Body of pancreas (tissue), 4 donors: ENCODE measurements at regions not wholly inside any gene's neighbourhood (a gene's known extent, or its start where the extent isn't known, plus 50 kb on each side); places are given as distances from the start of the nearest gene placed in this dataset.

Source experiments
- ATAC-seq: fragments of 150-250 bp; one replicate; pipeline ENCODE4 v1.9.1; 2016
- DNase-seq, 4 donors: peaks; one replicate each; pipeline ENCODE4 v3.0.0-alpha.2; 2019
- H3K27ac ChIP-seq, 4 donors: fragments of 200-600 bp; sonication (generic); 1 replicate in 3 of 4; 2 replicates in 1 of 4; pipeline versions ENCODE4 v1.5.1 to v1.6.1; 2016 to 2019; ENCODE audit warnings: mild to moderate bottlenecking in 1 of 4, mixed read lengths in 1 of 4, moderate library complexity in 1 of 4
- H3K27me3 ChIP-seq, 2 donors: fragments of 200-600 bp; sonication (generic); one replicate each; pipeline ENCODE4 v1.6.0; 2016; ENCODE audit warnings: mild to moderate bottlenecking in 1 of 2
- H3K36me3 ChIP-seq, 2 donors: fragments of 200-600 bp; sonication (generic); replicated peaks in 1 of 2; 2 replicates each; pipeline ENCODE4 v1.5.1; 2016; ENCODE audit warnings: low read depth in 2 of 2; ENCODE audit not compliant: insufficient read depth in 1 of 2
- H3K4me1 ChIP-seq: fragments of 200-600 bp; sonication (generic); one replicate; pipeline ENCODE4 v1.6.0; 2016
- H3K4me3 ChIP-seq, 2 donors: fragments of 200-600 bp; sonication (generic); 1 replicate in 1 of 2; 2 replicates in 1 of 2; pipeline ENCODE4 v1.5.1; 2016 to 2019
- H3K9me3 ChIP-seq, 3 donors: fragments of 200-600 bp; sonication (generic); 1 replicate in 2 of 3; 2 replicates in 1 of 3; pipeline ENCODE4 v1.5.1; 2016
- CTCF ChIP-seq, 7 experiments: fragments of 450-650 bp in 4 of 7; fragments of 200-600 bp in 3 of 7; sonication (generic) in 3 of 7; IDR thresholded peaks; one replicate each; pipeline ENCODE4 v1.5.1; 2016 to 2019; ENCODE audit warnings: antibody characterized with exemption in 7 of 7
- POLR2A ChIP-seq, 3 donors: fragments of 450-650 bp; IDR thresholded peaks; one replicate each; pipeline ENCODE4 v1.6.1; 2016; ENCODE audit warnings: antibody characterized with exemption in 3 of 3, mild to moderate bottlenecking in 2 of 3
- WGBS, 2 donors: methylation state at CpG; one replicate each; pipeline ENCODE4 v1.1.5; 2017; 5-methylcytosine and 5-hydroxymethylcytosine counted together
- intact Hi-C: fragments of 100-400 bp; cut with DNase I; formaldehyde crosslinking; loops from one replicate; pipeline ENCODE4 v1.15.1; 2023

GRCh38 chr20:24402188-24402587 is 67.2 kb upstream of the SYNDIG1 start:
- WGBS, 2 donors = 28 to 56% methylated on average over 1 to 2 of the region's 2 CpGs
- intact Hi-C loops = no loop called here

GRCh38 chr20:24395151-24395550 is 74.3 kb upstream of the SYNDIG1 start:
- TF ChIP-seq POLR2A (IDR thresholded peaks at IDR 0.05) (no peak), CTCF (IDR thresholded peaks at IDR 0.05) (no peak)
- no peak overlapping the region for H3K4me3 ChIP-seq
- H3K9me3 ChIP-seq = no peaks in the 10 kb centered on the region
- no peak overlapping the region for H3K27ac ChIP-seq
- H3K36me3 ChIP-seq = no peaks in the 10 kb centered on the region
- intact Hi-C loops = no loop called here
- whole genome bisulfite sequencing, 2 donors = 46 to 49% methylated on average over 7 of the region's 7 CpGs
- H3K4me1 ChIP-seq = no peaks in the 10 kb centered on the region
- no peak for ATAC-seq
- DNase-seq = no peak
- no peaks in the 10 kb centered on the region for H3K27me3 ChIP-seq

More at GRCh38 chr20:24402188-24402587, 67.2 kb upstream of the SYNDIG1 start:
- H3K27me3 ChIP-seq = no peaks in the 10 kb centered on the region
- no peak for TF ChIP-seq POLR2A (IDR thresholded peaks at IDR 0.05)
- no peak for TF ChIP-seq CTCF (IDR thresholded peaks at IDR 0.05)
- ATAC-seq (no peak), DNase-seq (no peak)
- H3K4me1 ChIP-seq = no peaks in the 10 kb centered on the region
- H3K36me3 ChIP-seq = no peaks in the 10 kb centered on the region
- H3K9me3 ChIP-seq = no peaks in the 10 kb centered on the region
- H3K4me3 ChIP-seq = no peak overlapping the region
- H3K27ac ChIP-seq = no peak overlapping the region

GRCh38 chr20:24393903-24394302 is 75.5 kb upstream of the SYNDIG1 start:
- WGBS, 2 donors = 42 to 52% methylated on average over 9 of the region's 9 CpGs
- Histone ChIP-seq H3K36me3 (no peaks in the 10 kb centered on the region), H3K27me3 (no peaks in the 10 kb centered on the region), H3K9me3 (no peaks in the 10 kb centered on the region), H3K27ac (no peak overlapping the region), H3K4me1 (no peaks in the 10 kb centered on the region), H3K4me3 (no peak overlapping the region)
- TF ChIP-seq POLR2A (IDR thresholded peaks at IDR 0.05) (no peak), CTCF (IDR thresholded peaks at IDR 0.05) (no peak)
- DNase-seq (no peak), ATAC-seq (no peak)
- intact Hi-C loops = no loop called here

- intact Hi-C loops = no loop called here
- H3K4me1 ChIP-seq = no peaks in the 10 kb centered on the region
- 51 to 59% methylated on average over 4 of the region's 4 CpGs for WGBS, 2 donors
Measured at GRCh38 chr20:24392612-24393011, 76.8 kb upstream of the SYNDIG1 start.

More at GRCh38 chr20:24392612-24393011, 76.8 kb upstream of the SYNDIG1 start:
- Histone ChIP-seq H3K9me3 (no peaks in the 10 kb centered on the region), H3K36me3 (no peaks in the 10 kb centered on the region), H3K4me3 (no peak overlapping the region), H3K27me3 (no peaks in the 10 kb centered on the region), H3K27ac (no peak overlapping the region)
- DNase-seq = no peak
- no peak for TF ChIP-seq POLR2A (IDR thresholded peaks at IDR 0.05)
- TF ChIP-seq CTCF (IDR thresholded peaks at IDR 0.05) = no peak
- no peak for ATAC-seq
